ENCODE measurements at regions not wholly inside any gene's neighbourhood (a gene's known extent, or its start where the extent isn't known, plus 50 kb on each side); places are given as distances from the start of the nearest gene placed in this dataset.

DNA sequence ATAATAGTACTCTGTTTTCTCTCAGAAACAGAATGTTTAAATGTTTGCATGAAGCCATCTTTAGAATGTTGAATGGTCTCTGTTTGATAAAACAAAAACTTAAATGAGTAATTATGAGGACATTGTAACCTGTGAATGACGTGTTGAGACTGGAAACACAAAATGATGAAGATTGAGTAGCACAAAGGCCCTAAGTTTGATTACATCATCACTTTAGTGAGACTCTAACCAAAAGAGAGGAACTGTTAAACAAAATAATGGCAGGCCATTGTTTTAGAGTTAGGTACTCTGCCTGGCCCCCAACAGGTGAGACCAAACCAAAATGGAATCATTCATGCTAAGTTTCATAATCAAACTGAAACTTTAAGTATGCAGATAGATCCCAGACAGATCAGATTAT lies 1561.7 kb upstream of the SLC39A10 start:
- intact Hi-C loops (cut with micrococcal nuclease), result no loop called here
- H3K9ac ChIP-seq (replicated peaks; ENCODE audit: extremely low read depth, insufficient read depth, low read length), result no peak overlapping the region
- H3K27ac ChIP-seq (ENCODE audit: insufficient read depth, low read depth, low read length), result no peak overlapping the region
- DNase-seq (ENCODE audit: low read depth, low spot score) (no peak), FAIRE-seq (no peak)
- H3K4me3 ChIP-seq (replicated peaks in 1 of 3; ENCODE audit: insufficient read depth in 1 of 3, low read depth in 1 of 3, low read length in 3 of 3), result no peak overlapping the region
- ChIA-PET CTCF (no interaction called here), POLR2A (no interaction called here)
- H3K4me1 ChIP-seq (ENCODE audit: control insufficient read depth, extremely low read depth, insufficient read depth, low read length), result no peaks in the 10 kb centered on the region
- no peaks in the 10 kb centered on the region for H4K20me1 ChIP-seq (replicated peaks; ENCODE audit: control insufficient read depth, extremely low read depth, insufficient read depth, low read length)
- no peaks in the 10 kb centered on the region for H3K27me3 ChIP-seq (ENCODE audit: control insufficient read depth in 2 of 2, insufficient read depth in 2 of 2, low read length in 2 of 2)
- no TSS peak for BruUV-seq (replicated peaks)
- H3K9me1 ChIP-seq (replicated peaks; ENCODE audit: control insufficient read depth, extremely low read depth, insufficient read depth, low read length), result no peaks in the 10 kb centered on the region
- no peak overlapping the region for H3K4me2 ChIP-seq (ENCODE audit: insufficient read depth, low read length)
- dilution Hi-C loops (cut with MboI; ENCODE audit: extremely low pct_ligation_motif_present, low sequenced_read_pairs), result no loop called here
- H3K9me3 ChIP-seq (replicated peaks; ENCODE audit: control insufficient read depth, insufficient read depth, low read length), result no peaks in the 10 kb centered on the region
- no peak overlapping the region for H2AFZ ChIP-seq (ENCODE audit: low read depth, low read length)
- H3K79me2 ChIP-seq (ENCODE audit: control insufficient read depth, insufficient read depth, low read length), result no peaks in the 10 kb centered on the region
- TF ChIP-seq, protein P1, sequence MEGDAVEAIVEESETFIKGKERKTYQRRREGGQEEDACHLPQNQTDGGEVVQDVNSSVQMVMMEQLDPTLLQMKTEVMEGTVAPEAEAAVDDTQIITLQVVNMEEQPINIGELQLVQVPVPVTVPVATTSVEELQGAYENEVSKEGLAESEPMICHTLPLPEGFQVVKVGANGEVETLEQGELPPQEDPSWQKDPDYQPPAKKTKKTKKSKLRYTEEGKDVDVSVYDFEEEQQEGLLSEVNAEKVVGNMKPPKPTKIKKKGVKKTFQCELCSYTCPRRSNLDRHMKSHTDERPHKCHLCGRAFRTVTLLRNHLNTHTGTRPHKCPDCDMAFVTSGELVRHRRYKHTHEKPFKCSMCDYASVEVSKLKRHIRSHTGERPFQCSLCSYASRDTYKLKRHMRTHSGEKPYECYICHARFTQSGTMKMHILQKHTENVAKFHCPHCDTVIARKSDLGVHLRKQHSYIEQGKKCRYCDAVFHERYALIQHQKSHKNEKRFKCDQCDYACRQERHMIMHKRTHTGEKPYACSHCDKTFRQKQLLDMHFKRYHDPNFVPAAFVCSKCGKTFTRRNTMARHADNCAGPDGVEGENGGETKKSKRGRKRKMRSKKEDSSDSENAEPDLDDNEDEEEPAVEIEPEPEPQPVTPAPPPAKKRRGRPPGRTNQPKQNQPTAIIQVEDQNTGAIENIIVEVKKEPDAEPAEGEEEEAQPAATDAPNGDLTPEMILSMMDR (IDR thresholded peaks at IDR 0.05; ENCODE audit: extremely low read depth in 1 of 2, insufficient read depth in 1 of 2, low read depth in 1 of 2, low read length in 2 of 2), result no peak
- TF ChIP-seq JUN (IDR thresholded peaks at IDR 0.05; ENCODE audit: borderline replicate concordance, insufficient read depth, insufficient read length, low read depth) (no peak), GATA2 (IDR thresholded peaks at IDR 0.05; ENCODE audit: insufficient read depth, insufficient read length, low read depth, low read length) (no peak), POLR2A (IDR thresholded peaks at IDR 0.05; ENCODE audit: low read depth, low read length) (no peak), MYC (IDR thresholded peaks at IDR 0.05; ENCODE audit: low read depth, low read length) (no peak), MAX (IDR thresholded peaks at IDR 0.05; ENCODE audit: insufficient read depth, insufficient read length) (no peak), EZH2 (IDR thresholded peaks at IDR 0.05; ENCODE audit: borderline replicate concordance, low read depth, low read length, severe bottlenecking) (no peak), POLR2AphosphoS5 (IDR thresholded peaks at IDR 0.05; ENCODE audit: insufficient read depth, low read depth, low read length) (no peak), FOS (IDR thresholded peaks at IDR 0.05; ENCODE audit: borderline replicate concordance, insufficient read depth, low read length) (no peak)
- H3K36me3 ChIP-seq (ENCODE audit: control insufficient read depth in 2 of 2, extremely low read depth in 1 of 2, insufficient read depth in 2 of 2, low read length in 2 of 2), result no peaks in the 10 kb centered on the region

All from endothelial cell of umbilical vein (primary cell).